ENCODE measurements at regions not wholly inside any gene's neighbourhood (a gene's known extent, or its start where the extent isn't known, plus 50 kb on each side); places are given as distances from the start of the nearest gene placed in this dataset.

GRCh38 chr13:59250336-59251189 is 913.2 kb downstream of the DIAPH3 start:
- no peak for TF ChIP-seq CTCF (conservative IDR thresholded peaks at IDR 0.05; ENCODE audit: low read depth, low read length)
- no peak for TF ChIP-seq EZH2 (IDR thresholded peaks at IDR 0.05; ENCODE audit: borderline replicate concordance, low read depth, low read length, poor library complexity, severe bottlenecking)

Measured in A673 (cell line).